HG03432 (cell line): ENCODE measurements at regions not wholly inside any gene's neighbourhood (a gene's known extent, or its start where the extent isn't known, plus 50 kb on each side); places are given as distances from the start of the nearest gene placed in this dataset.

Experiments used
- ATAC-seq: cut with Tn5 transposase; IDR thresholded peaks from one replicate; pipeline ENCODE4 v1.9.1; 2021; ENCODE audit warnings: mild to moderate bottlenecking, moderate library complexity; ENCODE audit not compliant: unreplicated experiment

DNA sequence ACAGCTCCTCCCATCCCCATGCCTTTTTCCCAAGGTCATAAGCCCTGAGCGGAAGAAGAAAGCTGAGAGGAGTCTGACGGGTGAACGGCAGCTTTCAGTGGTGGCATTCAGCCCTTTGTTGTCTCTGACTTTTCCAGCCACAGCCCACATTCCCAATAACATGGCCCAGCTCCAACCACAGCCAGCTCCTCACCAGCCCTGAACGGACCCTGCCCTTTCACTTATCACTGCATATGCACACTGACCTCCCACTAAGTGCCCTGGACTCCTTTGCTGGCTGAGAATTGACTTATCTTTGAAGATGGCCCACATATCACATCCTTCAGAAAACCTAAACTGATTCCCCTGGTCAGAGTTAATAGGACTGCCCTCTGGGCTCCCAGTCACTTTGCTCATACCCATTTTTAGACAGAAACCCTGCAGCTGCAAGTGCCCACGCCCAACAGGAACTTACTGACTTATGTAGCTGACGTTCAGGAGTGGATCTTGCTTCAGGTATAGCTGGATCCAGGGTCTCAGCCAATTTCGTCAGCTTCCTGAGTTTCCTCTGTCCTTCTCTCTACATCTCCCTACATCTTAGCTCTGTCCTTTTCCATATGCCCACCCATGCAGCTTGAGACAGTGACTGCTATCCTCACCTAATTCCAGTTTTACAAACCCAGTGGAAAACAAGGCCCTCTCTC, 348.5 kb upstream of the PROK2 start:
- ATAC-seq, result no peak

GRCh38 chr3:72131899-72132298, 347.0 kb upstream of the PROK2 start:
- ATAC-seq, result no peak

DNA sequence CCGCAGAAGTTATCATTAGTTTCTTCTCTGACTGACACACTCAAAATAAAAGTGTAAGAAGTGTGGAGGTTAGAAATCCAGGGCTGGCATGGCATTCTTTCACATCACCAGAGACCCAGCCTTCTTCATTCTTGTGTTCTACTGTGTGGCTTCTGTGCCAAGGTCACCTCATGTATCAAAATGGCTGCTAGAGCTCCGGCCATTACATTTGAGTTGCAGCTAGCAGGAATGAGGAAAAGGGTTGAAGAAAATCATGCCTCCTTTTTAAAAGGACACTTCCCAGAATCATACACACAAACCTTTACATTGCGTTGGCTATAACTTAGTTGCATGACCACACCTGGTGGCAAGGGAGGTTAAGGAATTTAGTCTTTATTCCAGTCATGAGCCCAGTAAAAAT, 345.6 kb upstream of the PROK2 start:
- ATAC-seq, result no peak

DNA sequence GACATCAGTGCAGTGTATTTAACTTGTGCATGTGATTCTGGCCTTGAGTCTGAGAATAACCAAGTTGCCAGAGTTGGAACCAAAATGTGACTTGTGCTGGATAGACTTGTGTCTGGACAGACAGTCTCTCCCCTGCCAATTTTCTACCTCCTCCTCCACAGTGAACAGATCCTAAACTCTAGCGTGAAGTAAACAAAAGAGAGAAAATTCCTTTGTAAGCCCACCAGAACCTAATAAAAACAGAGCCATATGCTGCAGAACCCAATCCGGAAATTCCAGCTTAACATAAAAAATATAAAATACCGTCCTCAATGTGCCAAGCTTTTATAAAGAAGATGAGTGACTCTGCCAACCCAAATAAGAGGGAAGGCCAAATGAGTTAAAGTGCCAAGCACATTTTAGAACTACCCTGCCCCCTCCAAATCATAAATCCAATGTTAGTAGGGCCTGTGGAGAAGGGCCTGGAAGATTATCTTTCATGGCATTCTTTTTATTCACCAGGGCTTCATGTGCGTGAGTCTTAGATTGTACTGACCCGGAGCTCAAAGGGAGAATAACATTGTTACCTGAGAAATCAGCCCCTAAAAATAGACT, 344.6 kb upstream of the PROK2 start:
- ATAC-seq, result no peak

- no peak for ATAC-seq
These were observed 344.0 kb upstream of the PROK2 start for GRCh38 chr3:72128921-72129320.

GRCh38 chr3:72127844-72128243, 342.9 kb upstream of the PROK2 start:
- ATAC-seq, result peak; percentile 53

GRCh38 chr3:72127224-72127612, 342.3 kb upstream of the PROK2 start:
- ATAC-seq, result no peak

DNA sequence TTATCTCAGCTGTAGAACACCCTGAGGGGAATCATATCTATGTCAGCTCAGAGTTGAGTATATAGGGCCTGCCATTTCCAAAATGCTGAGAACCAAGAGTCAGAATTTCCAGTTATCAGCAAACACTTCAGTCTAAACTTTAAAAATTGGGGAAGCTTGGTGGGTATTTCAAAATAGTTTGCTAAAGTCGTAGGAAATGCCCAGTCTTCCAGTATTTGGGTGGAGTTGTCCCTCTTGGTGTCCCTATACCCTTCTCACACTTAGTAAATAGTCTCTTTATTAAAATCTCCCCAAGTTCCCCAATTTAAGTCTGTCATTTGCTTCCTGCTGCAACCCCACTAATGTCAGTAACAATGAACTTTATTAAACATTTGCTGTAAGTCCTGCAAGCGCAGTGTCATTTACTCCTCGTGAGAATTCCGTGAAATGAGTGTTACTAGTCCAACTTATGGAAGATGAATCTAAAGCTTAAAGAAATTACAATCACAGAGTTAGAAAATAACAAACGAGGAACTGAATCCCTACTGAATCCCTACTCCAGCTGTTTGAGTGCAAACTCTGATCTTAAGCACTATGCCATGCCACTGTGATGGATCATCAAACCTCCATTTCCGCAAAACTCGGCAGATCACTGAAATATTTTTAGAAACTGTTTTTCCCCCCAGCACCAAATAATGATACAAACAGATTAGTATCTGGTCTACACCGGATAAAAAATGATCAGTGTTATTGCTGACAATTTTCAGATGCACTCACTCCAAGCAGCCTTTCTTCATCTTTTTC, 341.7 kb upstream of the PROK2 start:
- ATAC-seq, result no peak

GRCh38 chr3:72123908-72124441, 339.0 kb upstream of the PROK2 start:
- peak; percentile 73 for ATAC-seq

DNA sequence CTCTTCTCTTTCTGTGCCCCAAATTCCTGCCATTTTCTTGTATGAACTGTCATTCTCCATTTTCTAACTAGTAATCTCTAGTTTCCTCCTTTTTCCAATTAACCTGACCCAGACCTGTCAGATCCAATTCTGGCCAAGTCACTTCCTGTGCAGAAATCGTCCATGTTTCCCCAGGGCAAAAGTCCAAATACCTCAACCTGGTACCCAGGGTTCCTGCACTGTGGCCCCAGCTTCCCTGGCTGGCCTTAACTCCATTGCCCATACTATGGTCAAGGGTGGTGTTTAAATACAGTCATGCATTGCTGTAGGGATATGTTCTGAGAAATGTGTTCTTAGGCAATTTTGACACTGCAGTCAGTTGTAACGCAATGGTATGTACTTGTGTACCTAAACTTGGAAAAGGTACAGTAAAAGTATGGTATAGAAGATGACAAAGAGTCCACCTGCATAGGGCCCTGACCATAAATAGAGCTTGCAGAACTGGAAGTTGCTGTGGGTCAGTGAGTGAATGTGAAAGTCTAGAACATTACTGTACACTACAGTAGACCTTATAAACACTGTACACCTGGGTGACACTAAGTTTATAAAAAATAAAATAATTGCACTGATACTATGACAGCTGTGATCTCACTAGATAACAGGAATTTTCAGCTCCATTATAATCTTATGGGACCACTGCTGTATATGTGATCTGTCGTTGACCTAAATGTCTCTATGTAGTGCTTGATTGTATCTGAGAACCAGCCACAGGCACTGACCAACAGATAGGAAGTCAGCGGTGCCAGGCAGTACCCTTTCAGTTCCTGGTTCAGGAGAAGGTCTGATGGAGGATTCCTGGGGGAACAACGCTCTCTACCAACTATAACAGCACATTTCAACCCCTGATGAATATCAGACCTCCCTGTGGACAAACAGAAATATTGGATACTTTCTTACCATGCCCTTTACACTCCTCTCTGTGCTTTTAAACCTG, 336.1 kb upstream of the PROK2 start:
- ATAC-seq, result peak; percentile 76

DNA sequence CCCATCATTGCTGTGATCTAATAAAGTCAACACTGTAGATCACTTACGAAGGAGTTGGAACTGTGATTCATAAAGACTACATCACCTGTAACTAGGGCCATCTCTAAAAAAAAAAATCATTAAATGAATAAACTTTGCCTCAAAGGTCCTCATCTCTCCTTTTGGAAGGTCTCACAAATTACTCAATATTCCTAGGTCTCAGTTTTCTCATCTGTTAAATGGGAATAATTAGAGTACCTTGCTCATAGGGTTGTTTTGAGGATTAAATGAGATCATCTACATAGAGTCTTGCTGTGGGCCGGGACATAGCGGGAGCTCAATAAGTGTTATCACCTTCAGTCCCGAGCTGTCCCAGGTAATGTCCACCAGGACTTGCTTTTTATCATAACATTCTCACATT, 335.1 kb upstream of the PROK2 start:
- no peak for ATAC-seq

- ATAC-seq, result no peak
These were observed 333.7 kb upstream of the PROK2 start for GRCh38 chr3:72118628-72119027.

DNA sequence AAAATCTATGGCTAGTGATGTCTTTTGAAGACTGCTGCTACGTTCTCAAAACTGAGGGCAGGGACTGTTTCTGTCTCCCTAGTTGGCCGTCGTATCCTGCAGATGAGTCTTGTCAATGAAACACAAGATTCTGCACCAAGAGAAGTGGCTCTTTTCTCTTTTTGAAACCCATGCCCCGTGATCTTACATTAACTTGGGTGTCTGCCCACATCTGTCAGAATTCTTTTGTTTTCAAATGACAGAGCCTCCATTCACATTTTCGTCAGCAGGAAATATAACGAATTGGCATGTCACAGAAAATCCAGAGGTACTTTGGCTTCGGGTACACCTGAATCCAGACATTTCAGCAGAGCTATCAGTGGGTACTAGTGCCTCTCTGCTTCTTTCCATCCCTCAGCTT, 331.3 kb upstream of the PROK2 start:
- no peak for ATAC-seq

- ATAC-seq, result no peak
These were observed 330.4 kb upstream of the PROK2 start for GRCh38 chr3:72115307-72115706.

GRCh38 chr3:72114773-72115172, 329.8 kb upstream of the PROK2 start:
- ATAC-seq, result no peak

DNA sequence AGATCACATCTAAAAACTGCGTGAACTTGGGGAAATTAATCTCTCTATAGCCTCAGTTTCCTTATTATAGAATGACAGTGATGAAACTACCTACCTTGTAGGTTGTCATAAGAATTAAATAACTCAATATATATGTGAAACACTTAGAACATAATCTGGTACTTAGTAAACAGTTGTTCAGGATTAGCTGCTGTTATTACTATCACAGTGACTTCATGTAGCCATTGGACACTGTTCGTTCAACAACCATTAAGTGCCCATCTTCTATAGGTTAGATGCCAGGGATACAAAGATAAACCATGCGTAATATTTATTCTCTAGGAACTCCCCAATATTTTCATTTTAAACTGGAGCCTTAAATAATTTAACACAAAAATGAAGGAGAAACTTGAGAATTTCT, 329.0 kb upstream of the PROK2 start:
- ATAC-seq, result no peak

DNA sequence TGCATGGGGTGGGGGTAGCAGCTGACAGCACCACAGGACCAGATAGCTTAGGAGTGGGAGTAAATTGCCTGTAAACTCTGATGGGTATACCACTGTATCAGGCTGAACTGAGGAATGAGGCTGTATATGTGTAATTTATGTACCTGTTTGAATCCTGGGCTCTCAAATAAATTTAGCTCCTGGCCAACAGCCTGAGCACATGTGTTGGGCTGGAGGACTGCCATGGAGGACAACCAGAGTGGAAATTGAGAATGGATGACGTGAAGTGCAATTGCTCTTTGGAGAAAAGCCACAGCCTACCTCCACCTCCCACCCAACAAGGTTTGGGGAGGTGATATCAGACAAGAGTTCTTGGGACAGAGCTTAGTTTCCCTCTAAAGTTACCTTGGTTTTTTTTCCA, 328.6 kb upstream of the PROK2 start:
- no peak for ATAC-seq

- no peak for ATAC-seq
These were observed 327.5 kb upstream of the PROK2 start for GRCh38 chr3:72112435-72112834.

GRCh38 chr3:72111265-72112205, 326.6 kb upstream of the PROK2 start:
- no peak for ATAC-seq
